ENCODE measurements at regions not wholly inside any gene's neighbourhood (a gene's known extent, or its start where the extent isn't known, plus 50 kb on each side); places are given as distances from the start of the nearest gene placed in this dataset.

DNA sequence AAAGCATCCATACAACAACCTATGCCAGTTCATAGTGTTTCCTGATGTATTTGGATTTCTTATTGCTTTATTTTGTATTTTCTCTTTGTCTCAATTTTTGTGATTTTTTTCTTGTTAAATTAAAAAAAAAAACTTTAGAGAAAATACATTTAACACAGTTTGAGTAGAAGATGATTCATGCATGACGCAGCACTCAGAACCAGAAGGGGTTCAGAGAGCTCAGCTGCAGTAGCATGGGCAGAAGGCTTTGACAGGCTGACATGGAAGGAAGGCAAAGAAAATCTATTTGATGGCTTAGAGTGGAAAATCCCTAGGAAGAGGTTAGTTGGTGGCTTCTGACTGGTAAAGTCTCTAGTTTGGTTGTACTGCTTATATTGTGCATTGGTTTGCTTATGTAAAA is 207.2 kb upstream of the STXBP5 start:
- TF ChIP-seq CTCF (IDR thresholded peaks at IDR 0.05) (no peak), POLR2A (IDR thresholded peaks at IDR 0.05) (no peak)
